Endothelial cell of umbilical vein (primary cell): ENCODE measurements at regions not wholly inside any gene's neighbourhood (a gene's known extent, or its start where the extent isn't known, plus 50 kb on each side); places are given as distances from the start of the nearest gene placed in this dataset.

Experiments used
- BruUV-seq: library from RNA; stranded (reverse); fragments of 400-500 nt; replicated peaks from 2 replicates; lab custom pipeline; 2021; lab: Mats Ljungman, UMichigan
- CTCF ChIA-PET: fragments of 300-600, 350-600 bp; sonication (Branson Sonifier 250); formaldehyde crosslinking; loops from one replicate; lab custom pipeline; 2021; ENCODE audit warnings: antibody characterized with exemption, inconsistent platforms; lab: Charles Lee
- POLR2A ChIA-PET: fragments of 300-600, 350-600 bp; sonication (Branson Sonifier 250); formaldehyde crosslinking; loops from one replicate; lab custom pipeline; 2021; ENCODE audit warnings: antibody characterized with exemption, inconsistent platforms; lab: Charles Lee
- DNase-seq: peaks from one replicate; pipeline ENCODE4 v3.0.0-alpha.2; 2011; ENCODE audit warnings: low read depth, low spot score
- FAIRE-seq: peaks from 2 replicates; lab custom pipeline; 2011; peaks lifted over from hg19 to GRCh38; lab: Jason Lieb, UNC
- H2AFZ ChIP-seq: 2 replicates; pipeline ENCODE4 v1.6.0; 2012; ENCODE audit warnings: low read depth, low read length, control low read depth, inconsistent platforms
- H3K27ac ChIP-seq: 2 replicates; pipeline ENCODE4 v1.5.1; 2011; ENCODE audit warnings: low read depth, mild to moderate bottlenecking, control low read depth, low read length, moderate library complexity; ENCODE audit not compliant: insufficient read depth
- H3K27me3 ChIP-seq, 2 experiments: 2 replicates each; pipeline versions ENCODE4 v1.6.0 to v1.6.1; 2011; ENCODE audit warnings: low read length in 2 of 2, mixed read lengths in 1 of 2; ENCODE audit not compliant: control insufficient read depth in 2 of 2, insufficient read depth in 2 of 2
- H3K36me3 ChIP-seq, 2 experiments: 2 replicates in 1 of 2; 3 replicates in 1 of 2; pipeline ENCODE4 v1.5.1; 2011; ENCODE audit warnings: low read length in 2 of 2, mild to moderate bottlenecking in 1 of 2, moderate library complexity in 1 of 2; ENCODE audit not compliant: control insufficient read depth in 2 of 2, insufficient read depth in 2 of 2; ENCODE audit errors: extremely low read depth in 1 of 2
- H3K4me1 ChIP-seq: 3 replicates; pipeline ENCODE4 v1.5.1; 2011; ENCODE audit warnings: mild to moderate bottlenecking, low read length; ENCODE audit not compliant: control insufficient read depth, insufficient read depth; ENCODE audit errors: extremely low read depth
- H3K4me2 ChIP-seq: 2 replicates; pipeline ENCODE4 v1.6.1; 2011; ENCODE audit warnings: low read length, control low read depth, mixed read lengths; ENCODE audit not compliant: insufficient read depth
- H3K4me3 ChIP-seq, 3 experiments: fragments of 200-600 bp in 1 of 3; sonication (generic), shearing (Covaris generic) in 1 of 3; replicated peaks in 1 of 3; 2 replicates each; pipeline ENCODE4 v1.5.1; 2011 to 2016; ENCODE audit warnings: control low read depth in 3 of 3, low read length in 3 of 3, mild to moderate bottlenecking in 2 of 3, inconsistent platforms in 1 of 3, low read depth in 1 of 3, moderate library complexity in 1 of 3; ENCODE audit not compliant: insufficient read depth in 1 of 3
- H3K79me2 ChIP-seq: 2 replicates; pipeline ENCODE4 v1.6.0; 2012; ENCODE audit warnings: low read length, inconsistent platforms; ENCODE audit not compliant: control insufficient read depth, insufficient read depth
- H3K9ac ChIP-seq: replicated peaks from 2 replicates; pipeline ENCODE3; 2011; ENCODE audit warnings: low read length, control low read depth; ENCODE audit not compliant: insufficient read depth; ENCODE audit errors: extremely low read depth
- H3K9me1 ChIP-seq: replicated peaks from 3 replicates; pipeline ENCODE4 v1.6.0; 2011; ENCODE audit warnings: mild to moderate bottlenecking, low read length; ENCODE audit not compliant: control insufficient read depth, insufficient read depth; ENCODE audit errors: extremely low read depth
- H3K9me3 ChIP-seq: replicated peaks from 2 replicates; pipeline ENCODE4 v1.5.1; 2012; ENCODE audit warnings: low read length, inconsistent platforms; ENCODE audit not compliant: control insufficient read depth, insufficient read depth
- H4K20me1 ChIP-seq: replicated peaks from 2 replicates; pipeline ENCODE3; 2011; ENCODE audit warnings: mild to moderate bottlenecking, low read length; ENCODE audit not compliant: control insufficient read depth, insufficient read depth; ENCODE audit errors: extremely low read depth
- GATA2 ChIP-seq: IDR thresholded peaks from 2 replicates; pipeline ENCODE4 v1.7.0; 2011; ENCODE audit warnings: low read depth, mild to moderate bottlenecking, moderate library complexity, mixed read lengths, low read length; ENCODE audit not compliant: insufficient read length, insufficient read depth
- JUN ChIP-seq: IDR thresholded peaks from 2 replicates; pipeline ENCODE4 v1.6.1; 2011; ENCODE audit warnings: borderline replicate concordance, low read depth; ENCODE audit not compliant: insufficient read length, insufficient read depth
- MAX ChIP-seq: IDR thresholded peaks from 2 replicates; pipeline ENCODE4 v1.6.1; 2011; ENCODE audit not compliant: insufficient read depth, insufficient read length
- MYC ChIP-seq: IDR thresholded peaks from one replicate; pipeline ENCODE4 v1.6.1; 2011; ENCODE audit warnings: mild to moderate bottlenecking, low read depth, low read length
- POLR2A ChIP-seq: IDR thresholded peaks from 2 replicates; pipeline ENCODE4 v1.6.1; 2012; ENCODE audit warnings: low read depth, mild to moderate bottlenecking, control low read depth, low read length
- POLR2AphosphoS5 ChIP-seq: IDR thresholded peaks from 2 replicates; pipeline ENCODE4 v1.6.1; 2012; ENCODE audit warnings: low read depth, mild to moderate bottlenecking, control low read depth, low read length, moderate library complexity; ENCODE audit not compliant: insufficient read depth
- dilution Hi-C: fragments of 300-500 bp; cut with MboI; formaldehyde crosslinking; loops from one replicate; pipeline ENCODE4 v1.15.0; 2019; ENCODE audit warnings: low sequenced_read_pairs; ENCODE audit not compliant: extremely low pct_ligation_motif_present
- intact Hi-C: fragments of 100-400 bp; cut with micrococcal nuclease; formaldehyde crosslinking; loops from one replicate; pipeline ENCODE4 v1.10.0; 2022

GRCh38 chr15:47493357-47494247 is 223.7 kb upstream of the SEMA6D start:
- intact Hi-C loops, result no loop called here

GRCh38 chr15:47496343-47497185 is 220.7 kb upstream of the SEMA6D start:
- CTCF ChIA-PET, result interaction anchor here (0.7 to 1.7 kb wide), 4 partner anchors 13 to 589 kb away, joined by 3 to 4 read pairs (median 3); no protein-coding TSS in a partner anchor
- no peak for TF ChIP-seq MYC
- dilution Hi-C loops (no loop called here), intact Hi-C loops (no loop called here)
- H4K20me1 ChIP-seq, result no peaks in the 10 kb centered on the region
- no peaks in the 10 kb centered on the region for H3K79me2 ChIP-seq
- POLR2A ChIA-PET, result no interaction called here
- FAIRE-seq (no peak), DNase-seq (no peak)
- no peak overlapping the region for H3K27ac ChIP-seq
- no peak overlapping the region for H3K4me2 ChIP-seq
- no peaks in the 10 kb centered on the region for H3K9me1 ChIP-seq
- no peak overlapping the region for H3K9ac ChIP-seq
- H3K4me3 ChIP-seq, result no peak overlapping the region
- no peaks in the 10 kb centered on the region for H3K9me3 ChIP-seq
- H2AFZ ChIP-seq, result no peak overlapping the region
- no peaks in the 10 kb centered on the region for H3K4me1 ChIP-seq
- H3K27me3 ChIP-seq, result no peaks in the 10 kb centered on the region
- no peaks in the 10 kb centered on the region for H3K36me3 ChIP-seq
- BruUV-seq, result no TSS peak

More at GRCh38 chr15:47493357-47494247, 223.7 kb upstream of the SEMA6D start:
- Histone ChIP-seq H3K36me3 (no peaks in the 10 kb centered on the region), H3K9ac (no peak overlapping the region), H3K27ac (no peak overlapping the region), H4K20me1 (no peaks in the 10 kb centered on the region), H3K9me3 (no peaks in the 10 kb centered on the region), H3K4me3 (no peak overlapping the region), H3K79me2 (no peaks in the 10 kb centered on the region), H3K4me1 (no peaks in the 10 kb centered on the region), H3K27me3 (no peaks in the 10 kb centered on the region), H3K4me2 (no peak overlapping the region), H2AFZ (no peak overlapping the region), H3K9me1 (no peaks in the 10 kb centered on the region)
- TF ChIP-seq JUN, result no peak
- no peak for TF ChIP-seq GATA2
- no peak for TF ChIP-seq MAX
- TF ChIP-seq POLR2A, result no peak
- TF ChIP-seq POLR2AphosphoS5, result no peak
- no TSS peak for BruUV-seq
- dilution Hi-C loops, result no loop called here
- CTCF ChIA-PET, result interaction anchor here (0.6 to 1.2 kb wide), 3 partner anchors 8 to 22 kb away, joined by 3 read pairs; no protein-coding TSS in a partner anchor
- DNase-seq (no peak), FAIRE-seq (no peak)
- POLR2A ChIA-PET, result no interaction called here
